Right lobe of liver (tissue), 4 donors: ENCODE measurements at regions not wholly inside any gene's neighbourhood (a gene's known extent, or its start where the extent isn't known, plus 50 kb on each side); places are given as distances from the start of the nearest gene placed in this dataset.

Experiments used
- POLR2A ChIP-seq: fragments of 450-650 bp; IDR thresholded peaks from one replicate; pipeline ENCODE4 v1.6.1; 2017; ENCODE audit warnings: antibody characterized with exemption, mild to moderate bottlenecking
- TF ChIP-seq, protein P1 (sequence below), 4 donors: fragments of 200-600 bp in 3 of 4; fragments of 450-650 bp in 1 of 4; IDR thresholded peaks; one replicate each; pipeline versions ENCODE4 v1.5.1 to v1.8.0; 2016 to 2022; ENCODE audit warnings: antibody characterized with exemption in 4 of 4, mild to moderate bottlenecking in 2 of 4
- donor health status: DM: no; HTN: no; CAD: no.
- donor health status: DM: no; HTN: no; CAD: no.
- donor health status: DM: no; HTN: yes; CAD: no.

- TF ChIP-seq POLR2A = no peak
- TF ChIP-seq, protein P1, sequence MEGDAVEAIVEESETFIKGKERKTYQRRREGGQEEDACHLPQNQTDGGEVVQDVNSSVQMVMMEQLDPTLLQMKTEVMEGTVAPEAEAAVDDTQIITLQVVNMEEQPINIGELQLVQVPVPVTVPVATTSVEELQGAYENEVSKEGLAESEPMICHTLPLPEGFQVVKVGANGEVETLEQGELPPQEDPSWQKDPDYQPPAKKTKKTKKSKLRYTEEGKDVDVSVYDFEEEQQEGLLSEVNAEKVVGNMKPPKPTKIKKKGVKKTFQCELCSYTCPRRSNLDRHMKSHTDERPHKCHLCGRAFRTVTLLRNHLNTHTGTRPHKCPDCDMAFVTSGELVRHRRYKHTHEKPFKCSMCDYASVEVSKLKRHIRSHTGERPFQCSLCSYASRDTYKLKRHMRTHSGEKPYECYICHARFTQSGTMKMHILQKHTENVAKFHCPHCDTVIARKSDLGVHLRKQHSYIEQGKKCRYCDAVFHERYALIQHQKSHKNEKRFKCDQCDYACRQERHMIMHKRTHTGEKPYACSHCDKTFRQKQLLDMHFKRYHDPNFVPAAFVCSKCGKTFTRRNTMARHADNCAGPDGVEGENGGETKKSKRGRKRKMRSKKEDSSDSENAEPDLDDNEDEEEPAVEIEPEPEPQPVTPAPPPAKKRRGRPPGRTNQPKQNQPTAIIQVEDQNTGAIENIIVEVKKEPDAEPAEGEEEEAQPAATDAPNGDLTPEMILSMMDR (IDR thresholded peaks at IDR 0.05) = no peak
Measured at GRCh38 chr2:16246911-16247310, 306.6 kb downstream of the MYCN start.
